Left kidney (tissue), 1 donor: ENCODE measurements at regions not wholly inside any gene's neighbourhood (a gene's known extent, or its start where the extent isn't known, plus 50 kb on each side); places are given as distances from the start of the nearest gene placed in this dataset.
"Not testable (repeated sequence)": the region's sequence is repeated elsewhere in the genome, so short reads cannot be mapped to it uniquely, and the experiment has no call there.

Source experiments
- DNase-seq: peaks from one replicate; pipeline ENCODE4 v3.0.0-alpha.2; 2013

DNA sequence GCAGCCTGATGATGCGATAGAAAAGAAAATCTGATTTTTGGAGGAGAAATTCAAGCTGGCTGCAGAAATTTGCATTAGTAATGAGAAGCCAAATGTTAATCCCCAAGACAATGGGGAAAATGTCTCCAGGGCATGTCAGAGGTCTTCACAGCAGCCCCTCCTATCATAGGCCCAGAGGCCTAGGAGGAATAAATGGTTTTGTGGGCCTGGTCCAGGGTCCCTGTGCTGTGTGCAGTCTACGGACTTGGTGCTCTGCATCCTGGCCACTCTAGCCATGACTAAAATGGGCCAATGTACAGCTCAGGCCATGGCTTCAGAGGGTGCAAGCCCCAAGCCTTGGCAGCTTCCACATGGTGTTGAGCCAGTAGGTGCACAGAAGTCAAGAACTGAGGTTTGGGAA is 303.8 kb upstream of the SEMA3C start:
- not testable (repeated sequence) for DNase-seq

DNA sequence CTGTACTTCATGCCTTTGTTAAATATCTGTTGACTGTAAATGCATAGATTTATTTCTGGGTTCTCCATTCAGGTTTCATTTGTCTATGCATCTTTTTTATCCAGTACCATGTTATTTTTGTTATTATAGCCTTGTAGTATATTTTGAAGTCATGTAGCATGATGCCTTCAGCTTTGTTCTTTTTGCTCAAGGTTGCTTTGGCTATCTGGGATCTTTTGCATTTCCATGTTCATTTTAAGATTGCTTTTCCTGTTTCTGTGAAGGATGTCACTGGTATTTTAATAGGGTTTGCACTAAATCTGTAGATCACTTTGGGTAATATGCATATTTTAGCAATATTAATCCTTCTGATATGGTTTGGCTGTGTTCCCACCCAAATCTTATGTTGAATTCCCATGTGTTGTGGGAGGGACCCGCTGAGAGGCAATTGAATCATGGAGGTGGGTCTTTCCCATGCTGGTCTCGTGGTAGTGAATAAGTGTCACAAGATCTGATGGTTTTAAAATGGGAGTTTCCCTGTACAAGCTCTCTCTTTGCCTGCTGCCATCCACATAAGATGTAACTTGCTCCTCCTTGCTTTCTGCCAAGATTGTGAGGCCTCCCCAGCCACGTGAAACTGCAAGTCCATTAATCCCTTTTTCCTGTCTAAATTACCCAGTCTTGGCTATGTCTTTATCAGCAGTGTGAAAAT is 302.8 kb upstream of the SEMA3C start:
- DNase-seq, result no peak

DNA sequence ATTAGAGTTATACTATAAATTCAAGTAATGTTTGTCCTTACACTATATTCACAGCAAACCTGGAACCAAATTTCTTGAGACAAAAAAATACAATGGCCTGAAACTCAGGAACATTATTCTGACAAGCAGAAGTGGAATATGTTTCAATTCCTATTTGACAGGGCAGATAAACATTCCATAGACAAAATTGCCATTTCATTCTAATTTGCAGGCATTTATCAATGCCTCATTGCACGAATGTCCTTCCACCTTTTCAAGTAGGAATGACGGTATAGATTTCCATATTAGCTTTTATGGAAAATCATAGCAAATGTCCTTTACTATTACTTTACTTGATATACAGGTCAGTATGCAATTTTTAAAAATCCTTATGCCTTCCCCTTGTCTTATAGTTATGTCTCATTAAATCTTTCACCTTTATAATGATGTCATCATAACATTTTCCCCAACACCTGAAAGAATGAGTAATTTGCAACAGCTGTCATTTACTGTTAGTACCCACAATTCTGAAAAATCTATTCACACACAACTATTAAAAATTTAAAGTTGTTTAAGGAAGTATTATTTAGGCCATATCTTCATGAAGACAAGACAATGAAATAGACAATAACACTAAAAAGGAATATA is 299.7 kb upstream of the SEMA3C start:
- no peak for DNase-seq

DNA sequence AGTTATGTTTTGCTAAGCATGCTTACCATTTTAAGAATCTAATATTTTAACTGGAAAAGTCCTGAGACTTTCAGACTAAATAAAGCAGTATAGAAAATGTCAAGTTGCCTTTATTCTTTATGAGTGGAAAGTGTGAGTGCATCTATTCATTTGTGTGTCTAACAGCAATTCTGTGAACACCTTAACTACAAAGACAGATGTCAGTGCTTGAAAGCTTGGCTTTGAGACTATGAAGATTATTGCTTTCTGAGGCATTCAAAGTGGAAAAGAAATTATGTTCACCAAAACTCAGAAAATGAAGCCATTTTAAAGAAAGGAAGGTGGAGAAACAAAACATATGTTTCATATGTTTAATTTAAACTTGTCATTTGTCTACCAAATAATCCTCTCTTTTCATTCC is 294.5 kb upstream of the SEMA3C start:
- DNase-seq, result no peak

DNA sequence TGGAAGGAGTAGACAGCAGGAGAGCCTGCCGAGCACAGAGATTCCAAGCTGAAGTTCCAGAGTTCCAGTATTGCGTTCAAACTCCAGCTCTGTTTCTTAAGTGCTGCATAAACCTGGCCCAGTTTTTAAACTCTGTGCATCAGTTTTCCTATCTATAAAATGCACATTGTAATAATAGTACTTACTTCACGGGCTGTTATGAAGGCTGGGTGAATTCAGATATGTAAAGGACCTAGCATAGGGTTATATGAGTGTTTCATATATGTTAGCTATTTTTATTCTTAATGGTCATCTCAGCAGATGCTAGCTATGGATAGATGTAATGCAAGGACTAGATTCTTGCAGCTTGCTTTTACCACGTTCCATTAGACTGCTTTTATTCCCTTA is 293.1 kb upstream of the SEMA3C start:
- DNase-seq, result no peak

DNA sequence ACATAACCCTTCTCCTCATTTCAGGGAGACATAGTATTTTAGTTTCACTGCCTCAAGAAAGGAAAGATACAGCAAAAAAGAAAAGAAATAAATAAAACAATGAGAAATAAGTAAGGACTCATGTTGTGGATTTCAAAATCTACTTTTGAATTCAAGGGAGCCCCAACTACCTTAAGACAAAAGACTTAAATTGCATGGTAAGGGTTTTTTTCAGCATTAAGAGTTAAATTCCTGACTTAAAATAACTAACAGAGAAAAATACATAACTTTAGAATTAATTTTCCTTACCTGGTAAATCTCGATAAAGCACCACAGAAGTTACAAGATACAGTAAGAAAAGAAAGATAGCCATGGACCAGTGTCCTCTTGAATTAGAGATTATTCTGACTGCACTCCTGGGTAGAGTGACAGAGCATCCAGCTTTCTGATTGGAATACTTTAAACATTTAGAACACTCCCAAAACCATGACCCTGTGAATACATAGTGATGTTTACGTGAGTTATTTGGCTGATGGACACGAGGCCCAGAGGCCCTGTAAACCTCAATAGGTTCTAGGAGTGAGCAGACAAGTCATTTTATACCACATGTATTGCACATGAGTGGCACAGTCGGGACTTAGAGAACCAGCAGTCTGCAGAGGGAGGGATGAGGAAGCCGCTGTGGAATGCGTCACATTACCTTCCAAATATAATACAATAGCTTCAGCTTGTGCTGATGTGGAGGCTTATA is 292.5 kb upstream of the SEMA3C start:
- DNase-seq, result no peak

DNA sequence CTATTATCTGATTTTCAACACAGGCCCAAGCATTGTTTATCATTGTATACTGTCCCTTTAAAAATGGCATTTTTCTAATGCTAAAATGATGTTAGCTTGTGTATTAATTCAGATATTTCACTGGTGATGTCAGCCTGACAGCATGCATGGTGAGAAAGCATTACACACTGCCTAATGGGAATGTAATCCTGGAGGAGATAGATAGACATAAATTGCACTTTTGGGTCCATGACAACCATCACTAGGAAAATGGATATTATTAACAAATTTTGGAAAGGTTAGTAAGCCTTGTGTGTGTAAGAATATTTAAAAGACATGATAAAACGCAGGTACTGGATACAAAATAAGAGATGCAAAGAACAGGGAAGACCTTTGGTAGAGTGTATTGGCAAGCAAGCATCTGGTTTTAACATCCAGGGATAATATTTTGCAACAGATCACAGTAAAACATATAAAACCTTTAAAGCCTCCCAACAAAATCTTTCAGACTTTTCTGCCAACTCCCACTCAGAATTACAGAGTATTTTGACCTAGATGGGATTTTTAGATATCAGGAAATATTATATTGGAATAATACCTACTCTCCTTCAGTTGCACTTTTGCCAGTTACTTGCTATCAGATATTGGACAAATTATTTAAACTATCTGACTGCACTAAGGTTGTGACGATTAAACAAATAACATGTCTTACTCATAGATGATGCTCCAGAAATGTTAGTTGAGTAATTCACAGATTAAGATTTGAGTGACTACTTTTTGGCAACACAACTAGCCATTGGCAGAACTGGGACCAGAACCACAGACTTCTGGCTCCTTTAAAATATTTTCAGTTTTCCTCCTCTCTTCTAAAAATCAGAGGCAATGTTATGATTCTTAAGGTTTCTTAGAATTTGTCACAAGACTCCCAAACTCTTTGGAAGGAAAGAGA is 291.6 kb upstream of the SEMA3C start:
- no peak for DNase-seq

DNA sequence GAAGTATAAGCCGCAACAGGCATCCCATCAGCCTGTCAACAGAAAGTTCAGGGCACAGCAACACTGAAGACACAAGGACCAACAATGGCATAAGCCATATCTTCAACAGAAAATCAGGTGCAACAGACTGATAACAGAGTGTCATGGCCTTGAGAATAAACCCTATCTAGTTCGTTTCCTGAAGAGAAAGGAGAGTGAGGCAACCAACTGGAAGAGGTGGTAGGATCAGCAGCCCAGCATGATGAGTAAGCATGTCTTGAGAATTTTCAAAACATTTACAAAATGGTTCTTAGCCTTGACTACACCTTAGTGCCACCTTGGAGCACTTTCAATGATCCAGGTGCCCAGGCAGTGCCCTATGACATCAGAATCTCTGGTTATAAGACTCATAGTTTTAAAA is 290.2 kb upstream of the SEMA3C start:
- no peak for DNase-seq

DNA sequence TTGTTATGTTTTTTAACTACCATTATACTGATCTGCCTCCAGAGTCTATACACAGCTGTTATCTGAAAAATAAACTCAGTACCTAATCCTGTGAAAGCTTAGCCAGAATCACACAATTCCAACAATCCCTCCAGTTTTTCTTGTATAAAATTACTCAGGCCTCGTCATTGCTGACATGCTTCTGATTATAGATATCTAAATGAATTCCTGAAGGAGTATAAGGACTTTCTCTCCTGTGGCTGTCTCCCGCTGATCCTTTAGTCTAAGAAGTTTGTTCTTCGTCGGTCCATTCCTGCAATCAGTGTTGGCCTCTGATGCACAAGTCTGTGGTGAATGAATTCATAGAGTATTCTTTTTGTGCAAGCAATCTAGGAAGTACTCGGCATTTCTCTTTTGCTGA is 288.9 kb upstream of the SEMA3C start:
- no peak for DNase-seq

DNA sequence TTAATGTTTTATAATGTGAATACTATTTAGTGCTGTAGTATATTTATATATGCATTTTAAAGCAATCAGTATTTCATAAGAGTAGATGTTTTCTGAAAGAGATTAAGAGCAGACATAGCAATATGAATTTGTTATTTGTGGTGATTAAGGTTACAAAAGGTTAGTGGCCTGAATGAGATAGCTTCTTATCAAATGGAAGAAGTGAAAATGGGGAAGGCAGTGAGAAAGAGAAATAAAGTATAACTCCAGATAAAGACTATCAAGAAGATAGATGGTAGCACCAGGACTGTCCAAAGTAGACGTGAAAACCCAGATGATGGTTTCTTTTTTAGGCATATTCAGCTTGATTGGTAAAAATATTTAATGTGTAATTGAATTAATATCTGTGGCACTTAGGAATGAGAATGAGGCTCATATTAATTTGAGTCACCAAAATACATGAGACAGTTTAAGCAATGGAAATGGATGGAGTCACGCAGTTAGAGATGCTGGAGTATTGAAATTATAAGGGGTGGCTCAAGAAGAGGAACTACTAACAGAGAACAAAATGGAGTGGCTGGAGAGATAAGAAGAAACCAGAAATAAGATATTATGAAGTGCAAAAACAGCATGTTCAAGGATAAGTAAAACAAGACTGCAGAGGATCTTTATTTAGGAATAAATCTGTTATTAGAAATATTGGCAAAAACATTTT is 288.0 kb upstream of the SEMA3C start:
- DNase-seq, result no peak

DNA sequence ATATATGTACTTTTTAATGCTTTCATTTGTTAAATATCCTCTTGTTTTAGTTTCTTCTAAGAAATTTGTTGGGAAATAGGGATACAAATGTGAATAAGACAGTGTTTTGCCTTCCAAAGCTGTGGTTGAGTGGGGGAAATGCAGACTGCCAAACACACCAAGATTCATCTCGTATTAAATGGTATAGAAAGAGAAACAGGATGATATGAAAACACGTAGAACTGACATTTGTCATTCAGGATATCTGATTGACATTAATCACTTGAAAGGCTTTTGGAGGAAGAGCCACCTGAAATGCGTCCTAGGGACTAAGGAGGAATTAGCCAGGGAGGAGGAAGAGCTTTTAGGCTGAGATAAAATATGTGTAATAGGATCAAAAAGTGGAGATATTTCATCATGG is 287.4 kb upstream of the SEMA3C start:
- no peak for DNase-seq

DNA sequence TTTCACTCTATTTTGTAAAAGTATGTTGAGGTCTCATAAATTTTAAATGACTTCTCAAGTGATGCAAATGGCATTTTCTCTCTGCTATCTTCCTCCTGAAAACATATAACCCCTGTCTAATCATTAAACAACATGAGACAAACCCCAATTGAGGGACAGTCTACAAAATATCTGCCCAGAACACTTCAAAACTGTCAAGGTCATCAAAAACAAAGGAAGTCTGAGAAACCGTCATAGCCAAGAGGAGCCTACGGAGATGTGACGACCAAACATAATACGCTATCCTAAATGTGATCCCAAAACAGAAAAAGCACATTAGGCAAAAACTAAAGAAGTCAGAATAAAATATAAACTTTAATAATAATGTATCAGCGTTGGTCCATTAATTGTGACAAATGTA is 282.3 kb upstream of the SEMA3C start:
- DNase-seq, result no peak

DNA sequence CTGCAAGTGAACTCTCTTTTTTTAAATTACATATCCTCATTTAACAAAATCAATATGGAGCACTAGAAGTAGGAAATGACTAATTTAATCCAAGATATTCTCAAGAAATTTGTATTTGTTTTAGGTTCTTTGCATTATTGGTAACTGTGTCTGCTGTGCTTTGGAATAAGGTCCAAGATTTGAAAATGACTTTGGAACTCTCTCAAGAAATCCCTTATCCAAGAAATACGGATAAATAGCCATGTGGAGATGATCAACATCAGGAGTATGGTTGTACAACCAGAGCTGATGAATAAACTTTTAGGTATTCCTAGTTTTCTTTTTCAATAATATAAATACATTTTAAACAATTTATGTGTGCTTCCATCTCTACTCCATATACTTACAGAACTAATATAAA is 279.9 kb upstream of the SEMA3C start:
- no peak for DNase-seq

DNA sequence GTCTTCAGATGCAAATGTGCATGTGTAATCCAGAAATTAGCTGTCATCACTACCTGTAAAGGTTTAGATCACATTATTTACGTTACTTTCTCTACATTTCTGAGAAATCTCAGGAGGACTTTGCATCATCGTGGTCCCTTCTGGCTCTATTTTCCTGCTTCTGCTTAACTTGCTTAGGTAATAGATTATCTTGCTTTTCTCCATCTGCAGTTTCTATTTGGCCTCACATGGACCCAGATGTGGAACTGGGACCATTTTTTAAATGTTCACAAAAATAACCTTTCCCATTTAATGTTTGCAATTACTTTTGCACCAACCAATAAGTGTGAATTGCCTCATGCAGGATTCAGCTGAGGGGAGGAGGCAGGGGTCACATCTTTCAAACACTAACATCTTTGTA is 278.4 kb upstream of the SEMA3C start:
- DNase-seq, result no peak

DNA sequence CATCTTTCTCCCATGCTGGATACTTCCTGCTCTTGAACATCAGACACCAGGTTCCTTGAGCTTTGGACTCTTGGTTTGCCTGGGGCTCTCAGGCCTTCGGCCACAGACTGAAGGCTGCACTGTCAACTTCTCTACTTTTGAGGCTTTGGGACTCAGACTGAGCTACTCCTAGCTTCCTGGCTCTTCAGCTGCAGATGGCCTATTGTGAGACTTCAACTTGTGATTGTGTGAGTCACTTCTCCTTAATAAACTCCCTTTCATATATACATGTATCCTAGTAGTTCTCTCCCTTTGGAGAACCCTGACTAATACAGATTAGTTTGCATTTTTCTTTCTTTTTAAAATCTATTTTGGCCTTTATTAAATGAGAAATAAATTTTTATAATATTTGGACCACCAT is 276.2 kb upstream of the SEMA3C start:
- DNase-seq, result no peak

DNA sequence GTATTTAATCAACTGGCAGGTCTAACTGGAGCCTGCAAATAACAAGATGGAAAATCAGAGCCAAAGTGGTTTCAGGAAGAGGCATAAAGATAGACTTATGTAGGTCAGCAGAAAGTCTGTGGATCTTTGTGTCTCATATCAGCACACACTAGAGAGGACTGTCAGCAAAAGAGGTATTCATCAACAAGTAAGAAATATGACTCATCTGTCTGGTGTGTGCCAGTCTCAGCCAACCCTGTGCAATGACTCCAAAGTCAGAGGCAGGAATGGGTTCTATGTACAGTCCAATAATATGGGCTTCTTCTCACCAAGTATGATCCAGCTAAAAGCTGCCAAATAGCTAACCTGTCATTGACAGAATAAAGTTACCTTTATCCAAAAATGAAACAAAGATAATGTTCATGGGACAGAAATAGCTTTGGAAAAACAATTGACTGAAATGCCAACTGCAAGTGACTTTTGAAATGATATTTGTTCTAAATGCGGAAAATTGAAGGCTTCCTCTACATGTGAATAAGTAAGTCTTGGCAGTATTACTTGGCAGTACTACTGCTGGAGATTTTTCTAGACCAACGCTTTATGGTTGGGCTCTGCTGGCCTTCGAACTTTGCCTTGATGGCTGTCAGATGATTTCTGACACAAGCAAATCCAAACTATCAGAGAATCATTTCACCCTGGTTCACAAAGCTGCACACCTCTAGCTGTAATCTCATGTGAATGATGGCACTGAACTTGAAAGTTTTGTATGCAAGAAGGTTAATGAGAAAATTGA is 272.3 kb upstream of the SEMA3C start:
- no peak for DNase-seq

DNA sequence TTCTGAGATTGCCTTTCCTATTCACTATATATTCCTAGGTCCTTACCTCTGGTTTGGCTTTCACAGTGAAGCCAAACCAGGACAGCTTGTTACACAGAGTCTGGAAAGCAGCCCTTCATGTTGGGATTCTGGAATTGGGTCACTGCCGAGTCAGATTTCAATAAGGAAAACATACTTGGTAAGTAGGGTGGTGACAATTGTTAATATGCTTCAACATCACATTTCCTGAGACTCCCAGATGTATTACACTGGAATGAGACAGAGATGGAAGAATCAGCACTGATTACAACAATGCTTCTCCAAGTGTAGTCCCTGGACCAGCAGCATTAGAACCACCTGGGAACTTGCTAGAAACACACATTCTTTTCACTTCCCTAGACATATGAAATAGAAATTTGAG is 268.9 kb upstream of the SEMA3C start:
- no peak for DNase-seq

DNA sequence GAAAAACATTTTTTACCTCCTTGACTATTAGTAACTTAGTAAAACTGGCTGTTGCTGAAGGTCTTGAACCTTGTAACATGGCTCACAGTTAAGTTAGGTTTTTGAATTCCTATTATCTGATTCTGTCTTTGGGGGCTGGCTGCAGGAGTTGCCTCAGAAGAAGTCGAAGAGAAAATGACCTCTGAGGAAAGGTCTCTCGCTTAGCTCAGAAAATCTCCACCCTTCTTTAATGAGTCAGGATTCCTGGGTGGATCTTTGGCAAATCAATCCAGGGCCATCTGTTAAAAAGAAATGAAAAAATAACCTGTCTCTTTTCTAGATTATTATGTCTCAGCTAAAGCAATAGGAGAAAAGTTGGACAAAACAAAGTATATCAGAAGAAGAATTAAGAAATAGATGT is 267.8 kb upstream of the SEMA3C start:
- no peak for DNase-seq

DNA sequence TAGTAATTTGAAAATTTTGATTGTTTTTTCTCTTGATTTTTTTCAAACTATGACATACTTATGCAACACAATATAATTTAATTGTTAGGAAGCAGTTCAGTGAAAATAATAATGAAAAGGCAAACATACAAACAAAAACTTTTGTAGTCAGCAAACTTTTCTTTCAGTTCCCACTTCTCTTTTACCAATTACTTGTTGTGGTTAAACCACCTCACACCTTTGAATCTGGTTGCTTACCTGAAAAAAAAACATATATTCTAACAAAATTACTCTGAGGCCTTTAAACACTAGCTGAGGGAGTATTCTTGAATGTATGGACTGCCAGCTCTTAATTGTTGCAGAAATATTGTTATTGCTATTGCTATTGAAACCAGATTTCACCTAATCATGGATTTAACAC is 266.2 kb upstream of the SEMA3C start:
- DNase-seq, result no peak

DNA sequence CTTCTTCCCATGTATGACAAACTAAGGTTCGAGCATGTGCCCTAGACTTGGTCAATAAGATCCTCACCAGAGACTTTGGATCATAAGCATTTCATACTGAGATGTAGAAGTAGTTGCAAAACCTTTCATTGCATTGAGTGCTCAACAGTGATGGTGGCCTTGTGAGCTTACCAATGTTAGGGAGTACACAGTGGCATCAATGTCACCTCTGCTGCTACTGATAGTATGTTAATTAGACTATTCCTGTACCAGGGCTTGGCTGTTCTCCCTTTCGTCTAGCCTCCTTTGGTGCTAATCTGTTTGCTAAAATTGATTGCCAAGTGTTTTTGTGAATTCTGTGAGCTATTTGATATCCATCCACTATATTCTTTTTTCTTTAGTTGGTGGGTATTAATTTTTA is 264.5 kb upstream of the SEMA3C start:
- no peak for DNase-seq

DNA sequence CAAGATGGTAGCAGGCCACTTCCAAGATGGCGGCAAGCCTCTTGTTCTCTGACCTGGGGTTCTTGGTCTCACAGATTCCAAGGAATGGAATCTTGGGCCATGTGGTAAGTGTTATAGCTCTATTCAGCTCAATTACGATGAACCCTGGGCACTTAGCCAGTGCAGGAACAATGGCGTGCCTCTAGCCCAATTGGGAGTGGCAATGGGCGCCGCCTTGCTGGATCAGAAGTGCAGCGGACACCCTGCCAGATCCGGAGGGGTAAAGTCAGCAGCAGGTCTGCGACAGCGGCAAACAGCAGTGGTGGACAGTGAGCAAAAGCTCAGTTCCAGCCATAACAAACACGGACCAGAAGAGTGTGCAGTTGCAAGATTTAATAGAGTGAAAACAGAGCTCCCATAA is 263.2 kb upstream of the SEMA3C start:
- not testable (repeated sequence) for DNase-seq
